GM19372 (cell line): ENCODE measurements at regions not wholly inside any gene's neighbourhood (a gene's known extent, or its start where the extent isn't known, plus 50 kb on each side); places are given as distances from the start of the nearest gene placed in this dataset.
A peak's percentile ranks its signal among the peaks of the same experiment; 100 is the strongest.

Source experiments
- ATAC-seq: cut with Tn5 transposase; IDR thresholded peaks from one replicate; pipeline ENCODE4 v1.9.1; 2021; ENCODE audit warnings: mild to moderate bottlenecking, low read depth, moderate library complexity; ENCODE audit not compliant: unreplicated experiment

DNA sequence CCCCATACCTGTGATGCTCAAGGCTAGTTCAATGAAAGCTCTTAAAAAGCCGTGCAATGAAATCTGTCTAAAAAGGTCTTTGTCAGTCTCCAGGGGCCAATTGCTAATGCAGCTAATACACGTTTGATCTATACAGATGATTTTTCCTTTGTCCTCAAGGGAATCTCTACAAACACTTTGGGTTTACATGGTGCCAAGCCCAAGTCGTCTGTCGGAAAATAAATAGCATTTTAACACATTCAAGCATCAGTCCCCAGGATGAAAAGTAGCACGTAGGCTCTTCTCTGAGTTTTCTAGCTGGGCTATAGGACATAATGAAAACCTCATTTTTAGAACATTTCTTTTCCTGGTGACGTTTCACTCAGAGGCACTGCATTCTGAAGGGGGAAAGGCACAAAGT lies 477.4 kb upstream of the WWC1 start:
- ATAC-seq = no peak

GRCh38 chr5:167814828-167815227 lies 476.6 kb upstream of the WWC1 start:
- no peak for ATAC-seq

GRCh38 chr5:167816354-167816753 lies 475.1 kb upstream of the WWC1 start:
- ATAC-seq = no peak

DNA sequence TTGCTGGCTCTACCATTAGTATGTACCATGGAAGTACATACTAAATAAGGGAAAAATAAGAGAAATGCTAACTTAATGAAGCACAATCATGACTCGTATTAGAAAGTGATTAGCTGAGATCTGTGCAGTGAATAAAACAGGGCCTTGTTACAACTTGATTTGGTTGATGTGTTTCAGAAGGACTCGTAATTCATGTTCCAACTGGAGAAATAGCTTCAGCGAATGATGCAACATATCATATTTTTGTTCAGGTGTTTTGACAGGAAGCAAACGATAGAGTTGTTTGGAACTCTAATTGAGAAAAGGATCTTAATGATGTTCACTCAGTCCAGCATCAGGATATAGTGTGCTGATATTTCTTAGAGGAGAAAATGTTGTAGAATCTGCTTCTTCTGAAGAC lies 474.6 kb upstream of the WWC1 start:
- ATAC-seq = no peak

GRCh38 chr5:167819406-167819805 lies 472.0 kb upstream of the WWC1 start:
- ATAC-seq = peak; percentile 67

GRCh38 chr5:167820101-167820990 lies 471.1 kb upstream of the WWC1 start:
- ATAC-seq = no peak

DNA sequence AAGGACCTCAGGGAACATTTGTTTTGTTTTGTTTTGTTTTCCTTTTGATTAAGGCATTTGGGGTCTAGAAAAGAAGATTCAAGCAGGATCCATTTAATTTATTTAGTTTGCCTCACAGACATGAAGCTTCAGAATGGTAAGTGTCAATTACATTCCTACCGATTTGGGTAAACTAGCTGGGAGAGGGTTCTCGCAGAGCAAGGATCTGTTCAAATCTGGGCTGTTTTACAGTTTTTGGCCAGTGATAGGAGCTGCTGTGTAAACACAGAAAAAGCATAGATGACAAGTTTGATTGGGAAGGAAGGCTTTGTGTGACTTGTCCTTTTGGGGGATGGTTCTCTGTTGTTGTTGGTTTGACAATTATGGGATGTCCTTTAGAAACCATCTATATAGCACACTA lies 470.3 kb upstream of the WWC1 start:
- ATAC-seq = no peak

GRCh38 chr5:167821669-167822068 lies 469.8 kb upstream of the WWC1 start:
- ATAC-seq = no peak

DNA sequence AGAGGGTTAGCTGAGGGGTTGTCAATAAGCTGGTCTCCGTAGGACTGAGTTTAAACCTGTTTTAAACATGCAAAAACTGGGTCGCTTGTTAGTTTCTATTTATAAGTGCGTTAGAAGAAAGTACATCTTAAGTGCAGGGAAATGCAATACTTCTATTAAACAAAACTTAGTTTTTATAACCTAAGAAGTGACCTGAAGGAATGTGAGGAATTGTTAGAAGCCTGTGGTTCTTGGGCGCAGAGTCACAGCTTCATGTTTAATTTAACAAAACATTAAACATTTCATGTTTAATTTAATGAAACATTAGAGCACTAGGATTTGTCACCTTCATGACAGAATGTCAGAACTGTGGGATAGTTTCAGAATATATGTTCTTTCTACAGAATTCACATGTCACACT lies 469.2 kb upstream of the WWC1 start:
- ATAC-seq = no peak

DNA sequence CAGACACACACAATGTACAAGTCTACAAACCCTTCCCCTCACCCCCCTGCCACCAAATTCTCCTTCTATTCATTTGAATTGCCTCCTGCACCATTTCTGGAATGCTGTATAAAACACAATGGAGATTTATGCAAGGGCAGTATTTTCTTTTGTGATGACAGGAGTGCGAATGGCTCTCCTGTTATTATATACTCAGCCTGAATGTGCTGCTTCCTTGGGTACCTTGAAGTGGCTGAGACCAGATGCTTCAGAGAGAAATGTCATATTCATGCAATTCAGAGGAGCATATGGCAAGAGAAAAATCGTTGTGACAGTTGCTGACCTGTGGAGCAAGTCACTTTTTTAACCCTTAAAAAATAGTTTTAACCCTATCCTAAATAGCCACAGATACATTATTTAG lies 468.0 kb upstream of the WWC1 start:
- ATAC-seq = no peak

DNA sequence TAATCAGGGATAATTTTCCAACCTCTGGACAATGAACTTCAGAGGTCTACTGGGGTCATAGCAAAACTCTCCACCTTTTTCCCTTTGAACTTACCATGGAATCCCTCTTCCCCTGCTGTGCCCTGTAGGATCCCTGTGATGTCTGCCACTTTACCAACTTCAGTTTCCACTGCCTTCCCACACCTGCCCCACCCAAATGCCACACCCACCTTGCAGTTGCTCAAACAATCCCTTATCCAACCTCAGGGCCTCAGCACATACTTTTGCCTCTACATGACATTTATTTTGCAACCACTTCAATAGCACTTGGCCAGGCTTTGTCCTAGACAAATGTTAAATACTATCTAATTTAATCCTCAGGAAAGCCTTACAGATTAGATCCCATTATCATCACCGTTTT lies 463.7 kb upstream of the WWC1 start:
- ATAC-seq = no peak

GRCh38 chr5:167831754-167832504 lies 459.5 kb upstream of the WWC1 start:
- ATAC-seq = no peak

- no peak for ATAC-seq
Observed at GRCh38 chr5:167832609-167833008, 458.8 kb upstream of the WWC1 start.

DNA sequence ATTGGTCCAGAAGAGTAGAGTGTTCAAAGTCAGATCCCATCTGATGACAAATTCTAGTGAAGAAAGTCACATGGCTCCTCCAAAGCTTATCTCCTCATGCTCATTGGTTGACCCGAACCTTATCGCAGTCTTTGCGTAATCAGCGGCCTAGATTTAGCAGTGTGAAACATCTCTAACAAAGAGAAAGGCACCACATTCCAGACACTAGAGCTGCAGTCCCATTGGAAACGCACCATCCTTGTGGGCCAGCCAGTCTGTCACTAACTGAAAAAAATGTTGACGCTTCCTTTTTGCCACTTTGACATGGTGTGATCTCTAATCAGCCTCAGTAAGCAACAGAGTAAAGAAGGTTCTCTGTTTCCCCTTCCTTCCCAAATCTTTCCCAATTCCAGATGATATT lies 458.0 kb upstream of the WWC1 start:
- no peak for ATAC-seq

GRCh38 chr5:167835146-167835545 lies 456.3 kb upstream of the WWC1 start:
- no peak for ATAC-seq

GRCh38 chr5:167837127-167837526 lies 454.3 kb upstream of the WWC1 start:
- ATAC-seq = no peak

- ATAC-seq = no peak
Observed at GRCh38 chr5:167839065-167839464, 452.4 kb upstream of the WWC1 start.

DNA sequence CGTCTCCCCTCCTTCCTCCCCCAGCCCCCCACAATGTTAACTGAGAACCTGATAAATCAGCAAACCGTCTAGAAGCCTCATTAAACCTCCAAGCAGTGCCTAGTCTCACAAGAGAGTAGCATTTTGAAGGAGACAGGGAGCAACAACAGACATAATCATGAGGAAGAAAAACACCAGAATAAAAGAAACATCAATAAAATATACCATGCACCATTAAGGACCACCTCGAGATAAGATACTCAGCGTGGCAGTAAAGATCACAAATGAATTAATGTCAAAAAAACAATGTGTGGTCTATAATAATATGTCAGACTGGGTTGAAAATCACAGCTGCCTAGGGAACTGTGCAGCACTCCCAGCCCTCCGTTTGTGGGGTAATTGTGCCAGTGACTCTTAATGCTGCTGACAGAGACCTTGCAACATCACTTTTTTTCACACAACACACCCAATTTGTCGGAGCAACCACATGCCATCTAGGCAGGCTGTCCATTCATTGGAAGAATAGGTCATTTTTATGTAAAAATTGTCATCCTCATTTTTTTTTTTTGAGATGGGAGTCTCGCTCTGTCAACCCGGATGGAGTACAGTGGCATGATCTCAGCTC lies 450.8 kb upstream of the WWC1 start:
- no peak for ATAC-seq

DNA sequence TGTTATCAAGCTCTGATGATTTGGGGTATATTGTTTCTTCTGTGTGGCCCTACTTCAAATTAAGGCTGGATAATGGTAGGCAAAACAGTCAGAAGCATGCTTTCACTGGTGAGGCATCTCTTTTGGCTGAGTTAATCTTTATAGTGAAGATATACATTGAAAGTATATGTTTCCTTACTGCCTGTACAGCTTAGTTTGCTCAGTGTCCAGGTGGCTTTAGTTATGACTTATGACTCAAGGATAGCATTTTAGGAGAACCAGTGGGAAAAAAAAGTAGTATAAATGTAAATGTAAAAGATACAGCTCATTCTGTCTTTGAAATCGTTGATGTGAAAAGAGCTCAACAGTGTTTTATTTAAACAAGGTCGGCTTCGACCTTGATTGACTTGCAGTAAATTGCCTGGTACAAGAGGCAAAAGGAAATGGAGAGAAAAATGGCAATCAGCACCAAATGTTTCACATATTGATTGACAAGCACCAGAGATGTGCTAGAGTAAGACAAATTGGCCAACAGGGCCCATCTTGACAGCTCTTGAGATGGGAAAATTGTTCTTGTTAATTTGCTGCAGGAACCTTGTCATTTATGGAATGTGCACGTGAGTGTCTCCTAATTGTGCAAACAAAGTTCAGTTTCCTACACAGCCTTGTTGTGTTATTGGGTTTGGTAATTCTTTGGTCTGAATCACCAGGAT lies 447.4 kb upstream of the WWC1 start:
- no peak for ATAC-seq

DNA sequence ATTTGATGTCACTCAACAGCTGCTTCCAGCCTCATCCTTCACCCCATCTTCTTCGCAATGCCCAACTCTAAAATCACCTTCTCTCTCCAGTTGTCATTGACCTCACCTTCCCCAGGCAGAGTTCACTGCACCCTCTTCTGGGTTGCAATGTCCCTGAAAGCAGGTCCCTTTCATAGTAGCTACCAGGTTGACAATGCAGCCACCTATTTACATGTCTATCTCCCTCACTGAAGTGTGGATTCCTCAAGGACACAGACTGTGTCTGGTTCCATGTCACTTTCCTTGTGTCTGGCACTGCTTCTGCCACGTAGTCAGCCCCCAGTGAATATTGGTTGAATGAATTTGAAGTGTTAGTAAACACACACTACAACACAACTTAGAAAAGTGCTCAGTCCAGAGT lies 445.5 kb upstream of the WWC1 start:
- no peak for ATAC-seq

DNA sequence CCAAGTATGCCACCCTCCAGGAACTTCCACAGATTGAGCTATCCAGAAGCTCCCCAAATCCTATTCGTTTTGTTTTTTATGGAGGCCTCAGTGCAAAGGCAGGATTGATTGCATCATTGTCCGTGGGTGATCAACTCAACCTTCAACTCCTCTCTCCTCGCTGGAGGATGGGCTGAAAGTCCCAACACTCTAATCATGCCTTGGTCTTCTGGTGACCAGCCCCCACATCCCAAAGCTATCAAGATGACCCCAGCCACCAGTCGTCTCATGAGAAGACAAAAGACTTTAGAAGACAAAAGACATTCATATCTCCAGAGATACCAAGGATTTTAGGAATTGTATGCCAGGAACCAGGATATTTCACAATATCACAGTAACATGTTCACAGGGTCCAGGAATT lies 441.6 kb upstream of the WWC1 start:
- no peak for ATAC-seq
